ENCODE measurements at regions not wholly inside any gene's neighbourhood (a gene's known extent, or its start where the extent isn't known, plus 50 kb on each side); places are given as distances from the start of the nearest gene placed in this dataset.
"Not testable (repeated sequence)": the region's sequence is repeated elsewhere in the genome, so short reads cannot be mapped to it uniquely, and the experiment has no call there.

- no peak for DNase-seq (ENCODE audit: extremely low read depth in 1 of 2, low read depth in 1 of 2)
These were observed 51.9 kb upstream of the TCERG1L start for GRCh38 chr10:131363416-131363815.

GRCh38 chr10:131371571-131371970 is 60.0 kb upstream of the TCERG1L start:
- no peak for DNase-seq (ENCODE audit: extremely low read depth in 1 of 2, low read depth in 1 of 2)

DNA sequence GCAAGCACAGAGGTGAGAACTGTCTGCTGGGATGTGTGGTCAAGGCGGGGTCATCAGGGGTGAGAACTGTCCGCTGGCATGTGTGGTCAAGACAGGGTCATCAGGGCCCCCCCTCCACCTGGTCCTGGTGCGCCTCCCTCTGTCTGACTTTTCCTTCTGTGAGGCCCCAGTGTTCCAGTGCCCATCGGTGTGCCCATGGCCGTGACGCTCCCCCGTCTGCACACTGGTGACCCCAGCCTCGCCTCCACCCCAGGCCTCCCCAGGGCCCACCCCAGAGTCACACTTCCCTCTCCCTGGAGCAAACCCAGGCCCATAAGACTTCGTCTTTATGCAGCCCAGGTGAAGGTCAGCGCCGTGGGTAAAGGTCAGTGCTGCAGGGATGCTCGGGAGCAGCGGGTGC is 70.1 kb upstream of the TCERG1L start:
- DNase-seq (ENCODE audit: extremely low read depth in 1 of 2, low read depth in 1 of 2) = no peak

DNA sequence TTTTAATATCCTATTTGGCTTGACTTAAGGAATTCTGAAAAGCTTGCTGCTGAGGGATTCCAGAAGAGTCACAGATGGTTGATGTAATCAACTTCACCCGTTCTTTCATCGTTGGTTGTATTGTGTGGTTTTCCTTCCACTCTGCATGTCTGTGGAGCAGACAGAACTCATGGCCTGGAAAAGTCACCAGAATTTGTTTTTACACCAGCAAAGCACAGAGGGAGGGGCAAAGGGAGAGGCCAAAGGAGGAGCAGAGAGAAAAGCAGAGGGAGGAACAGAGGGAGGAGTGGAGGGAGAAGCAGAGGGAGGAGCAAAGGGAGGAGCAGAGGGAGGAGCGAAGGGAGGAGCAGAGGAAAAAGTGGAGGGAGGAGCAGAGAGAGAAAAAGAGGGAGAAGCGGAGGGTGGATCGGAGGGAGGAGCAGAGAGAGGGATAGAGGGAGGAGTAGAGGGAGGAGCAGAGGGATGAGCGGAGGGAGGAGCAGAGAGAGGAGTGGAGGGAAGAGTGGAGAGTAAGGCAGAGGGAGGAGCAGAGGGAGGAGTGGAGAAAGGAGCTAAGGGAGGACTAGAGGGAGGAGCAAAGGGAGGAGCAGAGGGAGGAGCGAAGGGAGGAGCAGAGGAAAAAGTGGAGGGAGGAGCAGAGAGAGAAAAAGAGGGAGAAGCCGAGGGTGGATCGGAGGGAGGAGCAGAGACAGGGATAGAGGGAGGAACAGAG is 73.8 kb upstream of the TCERG1L start:
- not testable (repeated sequence) for DNase-seq (ENCODE audit: extremely low read depth in 1 of 2, low read depth in 1 of 2)

- DNase-seq (ENCODE audit: extremely low read depth in 1 of 2, low read depth in 1 of 2) = no peak
These were observed 75.6 kb upstream of the TCERG1L start for GRCh38 chr10:131387018-131387529.

DNA sequence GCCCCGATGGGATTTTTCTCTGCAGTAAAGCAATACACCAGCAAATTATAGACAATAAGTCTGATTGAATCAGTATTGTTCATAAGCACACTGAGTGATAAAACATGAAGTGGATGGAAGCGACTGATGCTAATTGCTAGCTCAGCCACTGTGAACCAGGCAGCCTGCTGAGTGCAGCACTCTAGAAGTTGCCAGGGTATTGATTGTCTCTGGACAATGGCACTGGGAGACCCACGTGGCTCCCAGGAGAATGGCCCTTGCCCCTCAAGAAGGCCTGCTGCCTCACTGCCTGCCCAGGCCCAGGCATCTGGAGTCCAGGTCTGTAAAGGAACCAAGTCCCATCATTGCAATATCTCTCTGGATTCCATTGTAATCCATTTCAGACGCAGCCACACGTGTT is 80.4 kb upstream of the TCERG1L start:
- DNase-seq (ENCODE audit: extremely low read depth in 1 of 2, low read depth in 1 of 2) = no peak

DNA sequence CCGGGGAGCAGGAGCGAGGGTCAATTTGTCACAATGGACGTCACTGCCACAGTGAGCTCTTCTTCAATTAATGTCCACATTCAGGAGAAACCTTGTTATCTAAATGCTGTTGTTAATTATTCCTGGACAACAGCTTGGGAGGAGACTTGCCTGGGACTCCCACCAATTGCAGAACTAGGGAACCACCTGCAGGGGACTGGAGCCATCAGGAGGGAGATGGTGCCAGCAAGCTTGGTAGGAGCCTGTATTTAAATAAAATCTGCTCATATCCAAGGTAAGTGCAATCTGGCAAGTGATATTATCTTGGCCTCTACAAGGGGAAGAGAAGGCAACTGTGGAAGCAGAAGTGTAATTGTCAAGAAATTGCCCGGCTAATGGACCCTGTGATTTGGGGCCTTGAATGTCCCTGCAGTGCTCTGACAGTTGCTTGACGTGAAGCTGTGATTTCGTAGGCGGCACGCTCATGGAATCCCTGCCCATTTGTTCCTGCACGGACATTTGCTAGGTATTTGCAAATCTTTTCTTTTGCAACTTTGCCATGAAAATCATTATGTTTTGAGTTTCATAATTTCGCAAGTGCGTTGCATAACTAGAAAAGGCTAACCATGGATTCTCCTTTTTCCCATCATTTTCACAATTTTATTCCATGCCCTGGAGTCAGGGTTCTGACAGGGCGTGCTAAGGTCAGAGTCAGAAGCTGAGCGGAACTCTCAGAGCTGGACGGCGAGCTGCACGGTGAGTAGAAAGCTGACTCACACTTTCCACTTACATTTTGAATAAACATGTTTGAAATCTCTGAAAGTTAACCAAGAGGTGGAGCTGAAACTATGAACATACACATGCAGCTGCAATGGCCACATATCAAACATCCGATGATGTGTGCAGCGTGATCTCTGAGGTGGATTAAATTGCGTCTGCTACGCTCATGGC is 84.9 kb upstream of the TCERG1L start:
- no peak for DNase-seq (ENCODE audit: extremely low read depth in 1 of 2, low read depth in 1 of 2)

GRCh38 chr10:131398166-131398565 is 86.6 kb upstream of the TCERG1L start:
- DNase-seq (ENCODE audit: extremely low read depth in 1 of 2, low read depth in 1 of 2) = no peak

- no peak for DNase-seq (ENCODE audit: extremely low read depth in 1 of 2, low read depth in 1 of 2)
These were observed 88.5 kb upstream of the TCERG1L start for GRCh38 chr10:131399981-131400380.

DNA sequence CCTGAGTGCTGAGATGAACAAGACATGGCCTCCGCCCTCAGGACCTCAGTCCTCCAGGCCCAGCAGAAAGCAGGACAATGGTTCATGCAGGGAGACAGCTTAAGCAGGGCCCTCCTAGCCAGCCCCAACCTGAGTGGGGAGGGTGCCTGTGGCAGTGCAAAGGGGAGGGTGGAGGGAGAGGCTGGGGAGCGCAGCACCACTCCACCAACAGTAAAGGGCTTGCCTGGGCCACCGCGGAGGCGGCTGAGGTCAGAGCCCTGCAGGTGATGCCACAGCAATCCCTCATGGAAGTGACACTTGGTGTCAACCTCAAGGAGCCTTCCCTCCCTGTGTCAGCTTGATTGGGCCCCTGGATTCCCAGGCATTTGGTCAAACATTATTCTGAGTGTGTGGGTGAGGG is 89.0 kb upstream of the TCERG1L start:
- DNase-seq (ENCODE audit: extremely low read depth in 1 of 2, low read depth in 1 of 2) = no peak

- DNase-seq (ENCODE audit: extremely low read depth in 1 of 2, low read depth in 1 of 2) = no peak
These were observed 91.5 kb upstream of the TCERG1L start for GRCh38 chr10:131402771-131403650.

- DNase-seq (ENCODE audit: extremely low read depth in 1 of 2, low read depth in 1 of 2) = no peak
These were observed 92.4 kb upstream of the TCERG1L start for GRCh38 chr10:131403936-131404335.

DNA sequence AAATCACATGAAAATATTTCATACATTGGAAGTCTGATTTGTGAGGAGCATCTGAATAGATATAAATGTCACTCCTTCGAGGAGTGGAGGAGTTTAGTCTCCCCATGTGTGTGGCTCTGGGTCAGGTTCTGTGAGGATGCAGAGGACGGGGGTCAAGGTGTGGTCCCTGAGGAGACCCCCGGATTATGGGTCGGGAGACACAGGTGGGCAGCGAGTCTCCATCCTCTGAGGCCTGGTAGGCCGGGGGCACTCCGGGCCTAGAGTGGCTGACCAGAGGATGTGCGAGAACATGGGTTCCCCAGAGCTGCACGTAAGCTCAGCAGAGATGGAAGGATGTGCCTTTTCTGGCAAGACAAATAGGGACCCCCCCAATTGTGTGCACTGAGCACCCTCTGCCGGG is 93.4 kb upstream of the TCERG1L start:
- no peak for DNase-seq (ENCODE audit: extremely low read depth in 1 of 2, low read depth in 1 of 2)

DNA sequence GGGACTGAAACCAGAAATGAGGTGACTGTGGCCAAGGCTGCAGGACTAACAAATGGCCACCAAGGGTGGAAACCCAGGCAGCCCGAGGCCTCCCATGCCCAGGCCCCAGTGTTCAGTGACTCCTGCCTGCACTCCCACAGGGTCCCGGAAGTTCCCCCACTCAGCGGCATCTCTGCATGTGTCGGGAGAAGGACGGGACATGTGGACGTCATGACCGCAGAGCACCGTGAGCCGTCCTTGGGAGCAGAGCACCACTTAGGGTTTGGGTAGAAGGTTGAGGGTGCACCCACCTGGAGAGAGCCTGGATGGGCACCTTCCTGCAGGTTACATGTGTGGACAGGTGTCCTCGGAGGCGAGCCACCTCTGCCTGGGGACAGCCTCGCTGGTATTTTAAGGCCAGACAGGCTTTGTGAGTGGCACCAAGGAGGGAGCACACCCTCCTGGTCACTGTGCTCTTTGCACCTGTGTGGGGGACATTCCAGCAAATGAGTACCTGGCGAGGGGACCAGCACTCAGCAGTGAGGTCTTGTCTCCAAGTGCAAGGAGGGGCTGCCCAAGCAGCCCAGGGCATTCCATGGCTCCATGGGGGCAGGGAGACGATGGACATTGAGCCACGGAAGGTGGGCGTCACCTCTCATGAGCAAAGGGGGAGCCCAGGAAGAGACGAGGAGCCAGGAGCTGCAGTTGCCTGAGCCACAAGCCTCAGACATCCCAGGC is 95.3 kb upstream of the TCERG1L start:
- no peak for DNase-seq (ENCODE audit: extremely low read depth in 1 of 2, low read depth in 1 of 2)

DNA sequence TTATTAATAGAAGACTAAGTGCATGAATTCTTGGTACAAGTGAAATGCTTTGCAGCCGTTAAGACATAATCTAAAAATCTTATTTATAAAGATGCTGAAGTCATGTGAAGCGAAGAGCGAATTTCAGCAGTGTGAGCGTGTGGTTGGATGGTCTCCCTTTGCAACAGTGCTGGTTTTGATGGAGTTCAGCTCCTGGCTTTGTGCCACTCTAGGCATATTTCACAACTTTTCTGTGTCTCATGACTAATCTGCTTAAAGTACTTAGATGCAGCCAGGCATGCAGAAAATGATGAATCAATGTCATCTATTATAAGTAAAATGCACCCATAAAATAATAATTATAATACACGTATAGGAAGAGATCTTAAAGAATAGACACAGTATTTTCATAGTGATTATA is 107.2 kb upstream of the TCERG1L start:
- DNase-seq (ENCODE audit: extremely low read depth in 1 of 2, low read depth in 1 of 2) = no peak

- DNase-seq (ENCODE audit: extremely low read depth in 1 of 2, low read depth in 1 of 2) = no peak
These were observed 108.3 kb upstream of the TCERG1L start for GRCh38 chr10:131419797-131420196.

DNA sequence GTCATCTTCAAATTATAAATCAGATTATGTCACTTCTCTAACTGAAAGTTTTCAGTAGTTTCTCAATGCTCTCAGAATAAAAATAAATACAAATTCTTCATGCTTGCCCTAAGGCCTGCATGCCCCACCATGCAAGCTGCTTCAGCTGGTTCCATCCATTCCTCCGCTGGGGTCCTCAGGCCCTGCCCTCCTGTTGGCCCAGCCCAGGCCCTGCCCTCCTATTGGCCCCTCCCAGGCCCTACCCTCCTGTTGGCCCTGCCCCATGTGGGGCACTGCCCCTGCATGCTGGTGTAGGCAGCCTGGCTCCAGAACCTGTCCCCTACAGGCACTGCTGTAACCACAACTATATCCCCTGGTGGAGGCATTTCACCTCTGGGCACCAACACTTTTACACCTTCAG is 109.3 kb upstream of the TCERG1L start:
- DNase-seq (ENCODE audit: extremely low read depth in 1 of 2, low read depth in 1 of 2) = no peak

GRCh38 chr10:131421381-131421780 is 109.9 kb upstream of the TCERG1L start:
- no peak for DNase-seq (ENCODE audit: extremely low read depth in 1 of 2, low read depth in 1 of 2)

DNA sequence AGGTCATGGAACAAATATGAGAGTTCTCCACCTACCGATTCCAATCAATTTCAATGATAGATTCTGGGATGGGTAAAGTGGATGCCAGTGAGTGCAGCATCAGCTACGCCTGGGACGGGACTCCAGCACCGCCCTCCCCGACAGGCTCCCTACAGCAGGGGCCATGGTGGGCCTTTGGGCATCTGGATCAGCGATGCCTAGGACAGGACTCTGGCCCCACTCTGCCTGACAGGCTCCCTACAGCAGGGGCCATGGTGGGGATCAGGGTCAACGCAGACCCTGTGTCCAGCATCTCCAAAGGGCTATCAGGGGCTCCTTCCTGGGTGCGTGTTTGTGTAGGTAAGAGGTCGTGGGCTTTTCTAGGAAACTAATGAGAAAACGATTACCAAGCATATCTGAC is 111.2 kb upstream of the TCERG1L start:
- DNase-seq (ENCODE audit: extremely low read depth in 1 of 2, low read depth in 1 of 2) = no peak

GRCh38 chr10:131424053-131424452 is 112.5 kb upstream of the TCERG1L start:
- no peak for DNase-seq (ENCODE audit: extremely low read depth in 1 of 2, low read depth in 1 of 2)

Data from activated CD8-positive, alpha-beta memory T cell treated with anti-CD3 and anti-CD28 coated beads for 1 hour (primary cell).